Islet precursor cell (in vitro differentiated cells): ENCODE measurements at regions not wholly inside any gene's neighbourhood (a gene's known extent, or its start where the extent isn't known, plus 50 kb on each side); places are given as distances from the start of the nearest gene placed in this dataset.
"Not testable (repeated sequence)": the region's sequence is repeated elsewhere in the genome, so short reads cannot be mapped to it uniquely, and the experiment has no call there.

Source experiments
- DNase-seq: peaks from one replicate; pipeline ENCODE4 v3.0.0-alpha.2; 2018

- no peak for DNase-seq
Observed at GRCh38 chr3:76212679-76213078, 427.3 kb upstream of the ZNF717 start.

- DNase-seq: no peak
Observed at GRCh38 chr3:76222201-76222600, 436.9 kb upstream of the ZNF717 start.

- DNase-seq: no peak
Observed at GRCh38 chr3:76231258-76231657, 445.9 kb upstream of the ZNF717 start.

- no peak for DNase-seq
Observed at GRCh38 chr3:76242886-76243753, 457.8 kb upstream of the ZNF717 start.

GRCh38 chr3:76245073-76245472 lies 459.7 kb upstream of the ZNF717 start:
- no peak for DNase-seq

- DNase-seq: no peak
Observed at GRCh38 chr3:76245622-76246021, 460.3 kb upstream of the ZNF717 start.

- no peak for DNase-seq
Observed at GRCh38 chr3:76264496-76264895, 479.1 kb upstream of the ZNF717 start.

- DNase-seq: no peak
Observed at GRCh38 chr3:76264911-76265310, 479.6 kb upstream of the ZNF717 start.

- DNase-seq: no peak
Observed at GRCh38 chr3:76266511-76266910, 481.2 kb upstream of the ZNF717 start.

- no peak for DNase-seq
Observed at GRCh38 chr3:76267851-76268380, 482.6 kb upstream of the ZNF717 start.

- no peak for DNase-seq
Observed at GRCh38 chr3:76293856-76294255, 508.5 kb upstream of the ZNF717 start.

GRCh38 chr3:76300746-76301145 lies 515.4 kb upstream of the ZNF717 start:
- DNase-seq: no peak

- no peak for DNase-seq
Observed at GRCh38 chr3:76307556-76307955, 522.2 kb upstream of the ZNF717 start.

- no peak for DNase-seq
Observed at GRCh38 chr3:76308541-76308940, 523.2 kb upstream of the ZNF717 start.

- DNase-seq: no peak
Observed at GRCh38 chr3:76310089-76310488, 524.7 kb upstream of the ZNF717 start.

GRCh38 chr3:76310667-76311066 lies 525.3 kb upstream of the ZNF717 start:
- no peak for DNase-seq

GRCh38 chr3:76311941-76312340 lies 526.6 kb upstream of the ZNF717 start:
- no peak for DNase-seq

GRCh38 chr3:76315906-76316305 lies 530.6 kb upstream of the ZNF717 start:
- not testable (repeated sequence) for DNase-seq

GRCh38 chr3:76321614-76322013 lies 536.3 kb upstream of the ZNF717 start:
- DNase-seq: no peak

- no peak for DNase-seq
Observed at GRCh38 chr3:76324101-76324500, 538.8 kb upstream of the ZNF717 start.

- DNase-seq: no peak
Observed at GRCh38 chr3:76345878-76346277, 560.5 kb upstream of the ZNF717 start.

GRCh38 chr3:76346690-76347089 lies 561.3 kb upstream of the ZNF717 start:
- DNase-seq: no peak

- no peak for DNase-seq
Observed at GRCh38 chr3:76349715-76350480, 564.5 kb upstream of the ZNF717 start.

- DNase-seq: no peak
Observed at GRCh38 chr3:76352051-76352450, 566.7 kb upstream of the ZNF717 start.
